PFSK-1 (cell line): ENCODE measurements at regions not wholly inside any gene's neighbourhood (a gene's known extent, or its start where the extent isn't known, plus 50 kb on each side); places are given as distances from the start of the nearest gene placed in this dataset.

Experiments used
- FOXP2 ChIP-seq: optimal IDR thresholded peaks from 2 replicates; pipeline ENCODE3; 2011; ENCODE audit warnings: borderline replicate concordance, control low read depth, inconsistent platforms; ENCODE audit not compliant: insufficient read depth; ENCODE audit errors: extremely low read length, extremely low read depth
- POLR2AphosphoS5 ChIP-seq: IDR thresholded peaks from 2 replicates; pipeline ENCODE4 v1.6.1; 2012; ENCODE audit warnings: low read depth, mild to moderate bottlenecking, control low read depth, low read length, moderate library complexity
- SIN3A ChIP-seq: IDR thresholded peaks from 2 replicates; pipeline ENCODE4 v1.6.1; 2012; ENCODE audit warnings: mild to moderate bottlenecking, low read length, moderate library complexity, borderline replicate concordance; ENCODE audit not compliant: insufficient read depth
- TAF1 ChIP-seq: IDR thresholded peaks from 2 replicates; pipeline ENCODE4 v1.6.1; 2012; ENCODE audit warnings: low read length, control low read depth, borderline replicate concordance; ENCODE audit not compliant: insufficient read depth
- TF ChIP-seq, protein P1 (sequence below), 2 experiments: IDR thresholded peaks; 2 replicates each; pipeline versions ENCODE4 v1.6.1 to v1.8.0; 2011 to 2012; ENCODE audit warnings: low read depth in 2 of 2, low read length in 2 of 2, control low read depth in 1 of 2, inconsistent platforms in 1 of 2, mild to moderate bottlenecking in 1 of 2, moderate library complexity in 1 of 2; ENCODE audit not compliant: insufficient read depth in 1 of 2

DNA sequence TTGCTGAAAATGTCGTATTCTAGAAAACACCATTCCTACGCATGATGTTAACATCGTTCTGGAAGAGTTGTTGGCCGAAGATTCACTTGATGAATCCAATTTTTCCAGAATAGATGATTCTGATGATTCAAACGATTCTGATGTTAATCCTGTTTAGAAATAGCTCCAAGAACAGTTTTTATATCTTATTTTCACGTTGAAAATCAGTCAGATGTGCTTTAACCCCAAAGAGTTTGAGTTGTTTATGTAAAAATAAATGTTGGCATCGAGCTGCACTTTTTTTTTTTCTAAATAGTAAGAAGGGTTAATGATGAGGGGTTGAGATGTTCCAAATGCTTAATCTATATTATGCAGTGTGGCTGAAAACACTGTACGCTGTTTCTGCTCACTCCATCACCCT is 99.9 kb upstream of the LINC00305 start:
- TF ChIP-seq POLR2AphosphoS5 (no peak), FOXP2 (no peak), TAF1 (no peak), SIN3A (no peak)
- TF ChIP-seq, protein P1, sequence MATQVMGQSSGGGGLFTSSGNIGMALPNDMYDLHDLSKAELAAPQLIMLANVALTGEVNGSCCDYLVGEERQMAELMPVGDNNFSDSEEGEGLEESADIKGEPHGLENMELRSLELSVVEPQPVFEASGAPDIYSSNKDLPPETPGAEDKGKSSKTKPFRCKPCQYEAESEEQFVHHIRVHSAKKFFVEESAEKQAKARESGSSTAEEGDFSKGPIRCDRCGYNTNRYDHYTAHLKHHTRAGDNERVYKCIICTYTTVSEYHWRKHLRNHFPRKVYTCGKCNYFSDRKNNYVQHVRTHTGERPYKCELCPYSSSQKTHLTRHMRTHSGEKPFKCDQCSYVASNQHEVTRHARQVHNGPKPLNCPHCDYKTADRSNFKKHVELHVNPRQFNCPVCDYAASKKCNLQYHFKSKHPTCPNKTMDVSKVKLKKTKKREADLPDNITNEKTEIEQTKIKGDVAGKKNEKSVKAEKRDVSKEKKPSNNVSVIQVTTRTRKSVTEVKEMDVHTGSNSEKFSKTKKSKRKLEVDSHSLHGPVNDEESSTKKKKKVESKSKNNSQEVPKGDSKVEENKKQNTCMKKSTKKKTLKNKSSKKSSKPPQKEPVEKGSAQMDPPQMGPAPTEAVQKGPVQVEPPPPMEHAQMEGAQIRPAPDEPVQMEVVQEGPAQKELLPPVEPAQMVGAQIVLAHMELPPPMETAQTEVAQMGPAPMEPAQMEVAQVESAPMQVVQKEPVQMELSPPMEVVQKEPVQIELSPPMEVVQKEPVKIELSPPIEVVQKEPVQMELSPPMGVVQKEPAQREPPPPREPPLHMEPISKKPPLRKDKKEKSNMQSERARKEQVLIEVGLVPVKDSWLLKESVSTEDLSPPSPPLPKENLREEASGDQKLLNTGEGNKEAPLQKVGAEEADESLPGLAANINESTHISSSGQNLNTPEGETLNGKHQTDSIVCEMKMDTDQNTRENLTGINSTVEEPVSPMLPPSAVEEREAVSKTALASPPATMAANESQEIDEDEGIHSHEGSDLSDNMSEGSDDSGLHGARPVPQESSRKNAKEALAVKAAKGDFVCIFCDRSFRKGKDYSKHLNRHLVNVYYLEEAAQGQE (IDR thresholded peaks at IDR 0.05; ENCODE audit: insufficient read depth in 1 of 2, low read depth in 2 of 2, low read length in 2 of 2) = no peak

GRCh38 chr18:64245126-64245861 is 96.4 kb upstream of the LINC00305 start:
- TF ChIP-seq TAF1 (no peak), POLR2AphosphoS5 (no peak), SIN3A (no peak), FOXP2 (no peak)
- TF ChIP-seq, protein P1 (IDR thresholded peaks at IDR 0.05; ENCODE audit: insufficient read depth in 1 of 2, low read depth in 2 of 2, low read length in 2 of 2) = no peak

DNA sequence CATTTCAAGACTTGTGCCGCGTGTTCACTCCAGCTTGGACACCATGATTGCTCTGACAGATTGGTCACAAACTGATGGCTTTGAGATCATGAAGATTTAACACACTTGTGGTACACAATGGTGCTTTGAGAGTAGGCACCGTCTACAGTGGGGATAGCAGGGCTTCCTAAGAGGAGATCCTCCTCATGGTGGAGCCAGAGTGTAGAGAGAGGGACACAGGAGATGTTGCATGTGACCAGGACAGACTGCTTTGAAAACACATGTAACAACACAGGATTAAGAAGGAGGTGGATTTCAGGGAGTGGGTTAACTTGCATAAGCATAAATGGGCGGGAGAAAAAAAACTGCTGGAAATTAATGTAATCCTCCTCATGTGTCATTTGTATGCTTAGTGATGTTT is 95.7 kb upstream of the LINC00305 start:
- no peak for TF ChIP-seq SIN3A
- TF ChIP-seq TAF1 = no peak
- TF ChIP-seq, protein P1 (IDR thresholded peaks at IDR 0.05; ENCODE audit: insufficient read depth in 1 of 2, low read depth in 2 of 2, low read length in 2 of 2) = no peak
- no peak for TF ChIP-seq FOXP2
- TF ChIP-seq POLR2AphosphoS5 = no peak

DNA sequence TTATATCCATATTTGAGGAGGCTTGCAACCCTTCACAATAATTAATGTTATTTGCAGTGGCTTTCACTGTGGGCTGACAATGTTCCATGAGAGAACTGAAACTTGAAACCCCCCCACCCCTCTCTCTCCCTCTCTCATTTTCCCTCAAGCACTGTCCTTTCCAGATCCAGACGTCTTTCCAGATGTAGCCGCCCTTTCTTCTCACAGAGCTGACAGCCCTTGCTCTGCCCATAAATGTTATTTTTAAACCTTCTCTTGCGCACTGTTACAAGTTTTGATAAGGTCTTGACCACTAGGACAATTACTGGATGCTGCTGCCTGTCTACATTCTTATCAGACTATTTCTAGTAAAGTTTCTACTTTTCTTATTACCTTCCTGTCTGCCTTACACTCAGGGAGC is 91.4 kb upstream of the LINC00305 start:
- TF ChIP-seq TAF1 = no peak
- TF ChIP-seq, protein P1 (IDR thresholded peaks at IDR 0.05; ENCODE audit: insufficient read depth in 1 of 2, low read depth in 2 of 2, low read length in 2 of 2) = no peak
- TF ChIP-seq FOXP2 = no peak
- no peak for TF ChIP-seq POLR2AphosphoS5
- TF ChIP-seq SIN3A = no peak
